GM19395 (cell line): ENCODE measurements at regions not wholly inside any gene's neighbourhood (a gene's known extent, or its start where the extent isn't known, plus 50 kb on each side); places are given as distances from the start of the nearest gene placed in this dataset.

ENCODE experiments used
- ATAC-seq: cut with Tn5 transposase; IDR thresholded peaks from one replicate; pipeline ENCODE4 v1.9.1; 2021; ENCODE audit warnings: mild to moderate bottlenecking, moderate library complexity; ENCODE audit not compliant: unreplicated experiment

GRCh38 chr12:98453492-98453891 lies 61.9 kb upstream of the TMPO start:
- ATAC-seq, result no peak

GRCh38 chr12:98456041-98456440 lies 59.3 kb upstream of the TMPO start:
- no peak for ATAC-seq

GRCh38 chr12:98456576-98457573 lies 58.5 kb upstream of the TMPO start:
- no peak for ATAC-seq

- ATAC-seq, result no peak
These were observed 51.2 kb upstream of the TMPO start for GRCh38 chr12:98464190-98464589.

- ATAC-seq, result no peak
These were observed 49.9 kb upstream of the TMPO start for GRCh38 chr12:98465505-98465904.
